ENCODE measurements at regions not wholly inside any gene's neighbourhood (a gene's known extent, or its start where the extent isn't known, plus 50 kb on each side); places are given as distances from the start of the nearest gene placed in this dataset.

GRCh38 chr17:77493901-77494663, 353.3 kb downstream of the SEC14L1 start:
- H4K20me1 ChIP-seq (replicated peaks in 1 of 2; ENCODE audit: control insufficient read depth in 1 of 2, insufficient read depth in 2 of 2, low read length in 2 of 2), result peaks cover 4 to 15% of the 10 kb centered on the region in 2 experiments
- H2AK5ac ChIP-seq (ENCODE audit: low read depth, low read length), result no peak overlapping the region
- H3K4me1 ChIP-seq (replicated peaks in 1 of 4; ENCODE audit: control insufficient read depth in 3 of 4, insufficient read depth in 4 of 4, low read length in 3 of 4), result peaks cover 0 to 5% (median 1%) of the 10 kb centered on the region in 4 experiments; a peak in 4 of 7 replicates
- H2AFZ ChIP-seq (ENCODE audit: low read length), result no peak overlapping the region
- no peak overlapping the region for H2BK120ac ChIP-seq (replicated peaks; ENCODE audit: low read depth, low read length)
- H3K23ac ChIP-seq (ENCODE audit: insufficient read length), result no peak overlapping the region
- H3K9ac ChIP-seq (replicated peaks in 1 of 4; ENCODE audit: extremely low read depth in 1 of 4, low read depth in 3 of 4, low read length in 3 of 4), result no peak overlapping the region
- H3K27ac ChIP-seq (ENCODE audit: low read depth, low read length), result no peak overlapping the region
- no peak overlapping the region for H3K4me2 ChIP-seq (ENCODE audit: insufficient read depth in 1 of 2, low read depth in 2 of 2, low read length in 2 of 2)
- no peak overlapping the region for H3K4ac ChIP-seq (replicated peaks; ENCODE audit: insufficient read length, low read depth, low read length)
- H2BK20ac ChIP-seq (ENCODE audit: low read length), result no peak overlapping the region
- no peaks in the 10 kb centered on the region for H3K79me2 ChIP-seq (ENCODE audit: control insufficient read depth in 1 of 2, insufficient read depth in 2 of 2, low read length in 2 of 2)
- H4K8ac ChIP-seq (ENCODE audit: extremely low read depth, insufficient read depth, low read length), result no peak overlapping the region
- 91% methylated on average over 9 of the region's 9 CpGs; no CpG with 5 or more reads in 1 of the 2 experiments for WGBS, 2 experiments (ENCODE audit: extremely low coverage in 1 of 2, insufficient coverage in 1 of 2, insufficient read length in 1 of 2, insufficient replicate concordance in 2 of 2, low coverage in 1 of 2, low lambda C conversion rate in 2 of 2, missing lambda C conversion rate in 1 of 2)
- no peaks in the 10 kb centered on the region for H3K23me2 ChIP-seq (ENCODE audit: low read depth, low read length)
- DNase-seq (ENCODE audit: low read depth in 1 of 2, low spot score in 2 of 2) (no peak), FAIRE-seq (no peak)
- H3K56ac ChIP-seq (replicated peaks; ENCODE audit: insufficient read length, low read depth, low read length), result no peak overlapping the region
- no peak overlapping the region for H3K18ac ChIP-seq (ENCODE audit: extremely low read depth, low read length)
- H2BK15ac ChIP-seq (ENCODE audit: low read length), result no peak overlapping the region
- H3K14ac ChIP-seq (ENCODE audit: insufficient read length), result no peak overlapping the region
- no peaks in the 10 kb centered on the region for H3K27me3 ChIP-seq (replicated peaks in 1 of 4; ENCODE audit: control insufficient read depth in 3 of 4, extremely low read depth in 1 of 4, insufficient read depth in 3 of 4, low read length in 3 of 4)
- no peak overlapping the region for H2BK5ac ChIP-seq (ENCODE audit: low read depth, low read length)
- no peak overlapping the region for H4K91ac ChIP-seq (replicated peaks; ENCODE audit: insufficient read length, low read length)
- POLR2A ChIA-PET (ENCODE audit: partially characterized antibody), result interaction anchor here (0.6 kb wide), 1 partner anchor 28 kb away, joined by 3 read pairs; no protein-coding TSS in a partner anchor
- CTCF ChIA-PET (ENCODE audit: partially characterized antibody), result interaction anchor here (0.7 to 4.3 kb wide), 33 partner anchors 9 to 520 kb away, joined by 3 to 95 read pairs (median 6); no protein-coding TSS in a partner anchor
- peaks cover 13 to 37% (median 33%) of the 10 kb centered on the region in 4 experiments; a peak in 7 of 8 replicates for H3K36me3 ChIP-seq (ENCODE audit: control insufficient read depth in 2 of 4, insufficient read depth in 4 of 4, low read length in 3 of 4)
- TF ChIP-seq KDM1A (IDR thresholded peaks at IDR 0.05; ENCODE audit: borderline replicate concordance, low read length), result peak; percentile 34; the same call in 1 of the 2 replicates
- TF ChIP-seq CTCF (IDR thresholded peaks at IDR 0.05; ENCODE audit: control extremely low read depth in 1 of 3, insufficient read depth in 1 of 3, low read depth in 1 of 3, low read length in 3 of 3), result no peak
- H3K4me3 ChIP-seq (ENCODE audit: extremely low read depth in 1 of 4, insufficient read depth in 2 of 4, low read depth in 3 of 4, low read length in 4 of 4), result no peak overlapping the region
- H2BK12ac ChIP-seq (ENCODE audit: low read depth, low read length), result no peak overlapping the region
- H3K9me3 ChIP-seq (ENCODE audit: insufficient read depth in 2 of 2, low read depth in 1 of 2, low read length in 1 of 2), result no peaks in the 10 kb centered on the region
- H3K79me1 ChIP-seq (ENCODE audit: low read depth, low read length), result peaks cover 4% of the 10 kb centered on the region
- H4K5ac ChIP-seq (ENCODE audit: insufficient read length, low read depth, low read length), result no peak overlapping the region
